H9 (cell line): ENCODE measurements at regions not wholly inside any gene's neighbourhood (a gene's known extent, or its start where the extent isn't known, plus 50 kb on each side); places are given as distances from the start of the nearest gene placed in this dataset.

ENCODE experiments used
- DNase-seq: peaks from one replicate; pipeline ENCODE4 v3.0.0-alpha.2; 2017
- H2AFZ ChIP-seq: one replicate; pipeline ENCODE4 v1.6.1; 2013; ENCODE audit warnings: mild to moderate bottlenecking, low read length, control low read depth, moderate library complexity
- H2AK5ac ChIP-seq: 2 replicates; pipeline ENCODE4 v1.6.1; 2013; ENCODE audit warnings: low read length, control low read depth, mixed read lengths; ENCODE audit not compliant: insufficient read length
- H2BK120ac ChIP-seq: one replicate; pipeline ENCODE4 v1.6.1; 2013; ENCODE audit warnings: low read depth, mild to moderate bottlenecking, low read length, control low read depth, inconsistent platforms; ENCODE audit not compliant: poor library complexity, severe bottlenecking
- H2BK12ac ChIP-seq: 2 replicates; pipeline ENCODE4 v1.6.1; 2013; ENCODE audit warnings: low read length, control low read depth, mixed read lengths, low read depth; ENCODE audit not compliant: insufficient read length
- H2BK15ac ChIP-seq: 2 replicates; pipeline ENCODE4 v1.6.1; 2013; ENCODE audit warnings: low read depth, low read length, control low read depth
- H2BK20ac ChIP-seq: one replicate; pipeline ENCODE4 v1.6.1; 2013; ENCODE audit warnings: low read depth, mild to moderate bottlenecking, low read length, control low read depth, inconsistent platforms; ENCODE audit not compliant: poor library complexity, severe bottlenecking
- H2BK5ac ChIP-seq: 2 replicates; pipeline ENCODE4 v1.6.1; 2013; ENCODE audit warnings: low read length, control low read depth, mixed read lengths; ENCODE audit not compliant: insufficient read length
- H3K14ac ChIP-seq: 2 replicates; pipeline ENCODE4 v1.6.1; 2013; ENCODE audit warnings: low read length, control low read depth; ENCODE audit not compliant: insufficient read depth
- H3K18ac ChIP-seq: 2 replicates; pipeline ENCODE4 v1.6.1; 2013; ENCODE audit warnings: low read depth, mild to moderate bottlenecking, mixed read lengths, low read length, control low read depth; ENCODE audit not compliant: insufficient read length
- H3K23ac ChIP-seq: 2 replicates; pipeline ENCODE4 v1.6.1; 2013; ENCODE audit warnings: low read length, control low read depth, mixed read lengths, low read depth; ENCODE audit not compliant: insufficient read length
- H3K23me2 ChIP-seq: 2 replicates; pipeline ENCODE4 v1.6.1; 2013; ENCODE audit warnings: low read depth, mild to moderate bottlenecking, mixed read lengths, low read length, control low read depth; ENCODE audit not compliant: insufficient read length, poor library complexity, severe bottlenecking
- H3K27ac ChIP-seq: 2 replicates; pipeline ENCODE4 v1.5.1; 2013; ENCODE audit warnings: low read length, control low read depth, mixed read lengths, low read depth; ENCODE audit not compliant: insufficient read length
- H3K27me3 ChIP-seq: 2 replicates; pipeline ENCODE4 v1.6.1; 2013; ENCODE audit warnings: low read length, control low read depth, inconsistent platforms; ENCODE audit not compliant: insufficient read depth
- H3K4ac ChIP-seq: 2 replicates; pipeline ENCODE4 v1.6.1; 2013; ENCODE audit warnings: low read depth, mild to moderate bottlenecking, control low read depth, inconsistent platforms, low read length, moderate library complexity
- H3K4me1 ChIP-seq: 2 replicates; pipeline ENCODE4 v1.6.1; 2013; ENCODE audit warnings: low read length, control low read depth, inconsistent platforms; ENCODE audit not compliant: insufficient read depth
- H3K4me2 ChIP-seq: 2 replicates; pipeline ENCODE4 v1.6.1; 2013; ENCODE audit warnings: low read length, control low read depth, mixed read lengths; ENCODE audit not compliant: insufficient read length, insufficient read depth
- H3K56ac ChIP-seq: 2 replicates; pipeline ENCODE4 v1.6.1; 2013; ENCODE audit warnings: low read depth, mild to moderate bottlenecking, mixed read lengths, low read length, control low read depth; ENCODE audit not compliant: insufficient read length
- H3K79me1 ChIP-seq: 2 replicates; pipeline ENCODE4 v1.6.1; 2013; ENCODE audit warnings: low read depth, mild to moderate bottlenecking, moderate library complexity, low read length, control low read depth, inconsistent platforms; ENCODE audit not compliant: insufficient read depth, poor library complexity, severe bottlenecking
- H3K79me2 ChIP-seq: 2 replicates; pipeline ENCODE4 v1.6.1; 2013; ENCODE audit warnings: low read length, control low read depth, inconsistent platforms; ENCODE audit not compliant: insufficient read depth
- H3K9ac ChIP-seq: 2 replicates; pipeline ENCODE4 v1.6.1; 2013; ENCODE audit warnings: low read length, control low read depth, mixed read lengths; ENCODE audit not compliant: insufficient read length; ENCODE audit errors: extremely low read depth
- H3K9me3 ChIP-seq: one replicate; pipeline ENCODE4 v1.6.1; 2013; ENCODE audit warnings: low read depth, low read length, inconsistent platforms; ENCODE audit not compliant: control insufficient read depth
- H3T11ph ChIP-seq: one replicate; pipeline ENCODE4 v1.6.1; 2013; ENCODE audit warnings: mild to moderate bottlenecking, low read length, control low read depth, inconsistent platforms
- H4K20me1 ChIP-seq: one replicate; pipeline ENCODE4 v1.6.1; 2013; ENCODE audit not compliant: control insufficient read depth, insufficient read length, insufficient read depth
- H4K5ac ChIP-seq: 2 replicates; pipeline ENCODE4 v1.6.1; 2013; ENCODE audit warnings: low read depth, mild to moderate bottlenecking, mixed read lengths, low read length, control low read depth; ENCODE audit not compliant: insufficient read length
- H4K8ac ChIP-seq: replicated peaks from 2 replicates; pipeline ENCODE4 v1.6.1; 2013; ENCODE audit warnings: low read length, control low read depth, mixed read lengths, low read depth; ENCODE audit not compliant: insufficient read length
- H4K91ac ChIP-seq: 2 replicates; pipeline ENCODE4 v1.6.1; 2013; ENCODE audit warnings: low read depth, mild to moderate bottlenecking, moderate library complexity, mixed read lengths, low read length, control low read depth; ENCODE audit not compliant: insufficient read length
- H3K27ac Mint-ChIP-seq, 3 experiments: 2 replicates in 2 of 3; 3 replicates in 1 of 3; pipeline ENCODE4 v1.8.0; 2020 to 2021; ENCODE audit warnings: mixed read lengths in 3 of 3, mild to moderate bottlenecking in 1 of 3, moderate library complexity in 1 of 3
- H3K27me3 Mint-ChIP-seq: 2 replicates; pipeline ENCODE4 v1.8.0; 2021; ENCODE audit warnings: low read depth, mild to moderate bottlenecking, moderate library complexity, mixed read lengths
- H3K36me3 Mint-ChIP-seq, 3 experiments: 2 replicates in 2 of 3; 3 replicates in 1 of 3; pipeline ENCODE4 v1.8.0; 2020 to 2021; ENCODE audit warnings: low read depth in 3 of 3, mixed read lengths in 3 of 3; ENCODE audit not compliant: insufficient read depth in 1 of 3
- H3K4me1 Mint-ChIP-seq, 2 experiments: 2 replicates each; pipeline ENCODE4 v1.8.0; 2020; ENCODE audit warnings: mixed read lengths in 2 of 2
- H3K4me3 Mint-ChIP-seq, 2 experiments: 2 replicates in 1 of 2; 3 replicates in 1 of 2; pipeline ENCODE4 v1.8.0; 2020 to 2021; ENCODE audit warnings: mild to moderate bottlenecking in 2 of 2, mixed read lengths in 2 of 2, moderate library complexity in 1 of 2
- H3K9me3 Mint-ChIP-seq, 2 experiments: 2 replicates in 1 of 2; 3 replicates in 1 of 2; pipeline ENCODE4 v1.8.0; 2020; ENCODE audit warnings: mild to moderate bottlenecking in 2 of 2, mixed read lengths in 2 of 2, moderate library complexity in 1 of 2
- CTCF ChIP-seq: fragments of 200-600 bp; sonication (generic); conservative IDR thresholded peaks from 3 replicates; pipeline ENCODE4 v1.8.0; 2021; ENCODE audit warnings: antibody characterized with exemption, mild to moderate bottlenecking
- WGBS: extraction: QIAGEN DNeasy Blood & Tissue Kit; methylation state at CpG from one replicate; pipeline ENCODE4 v1.1.7; 2013; ENCODE audit warnings: missing lambda C conversion rate, low lambda C conversion rate, mixed read lengths; ENCODE audit not compliant: insufficient read length; ENCODE audit errors: extremely low coverage; 5-methylcytosine and 5-hydroxymethylcytosine counted together

GRCh38 chr9:12584656-12585522 lies 108.3 kb upstream of the TYRP1 start:
- H2AFZ ChIP-seq: no peak overlapping the region
- no peak overlapping the region for H3K14ac ChIP-seq
- no peaks in the 10 kb centered on the region for H4K20me1 ChIP-seq
- H3K4me2 ChIP-seq: no peak overlapping the region
- no peak overlapping the region for H2BK5ac ChIP-seq
- Mint-ChIP-seq H3K27me3 (no peaks in the 10 kb centered on the region), H3K9me3 (no peaks in the 10 kb centered on the region), H3K4me1 (no peaks in the 10 kb centered on the region), H3K27ac (no peak overlapping the region), H3K36me3 (no peaks in the 10 kb centered on the region), H3K4me3 (no peak overlapping the region)
- no peaks in the 10 kb centered on the region for H3K9me3 ChIP-seq
- DNase-seq: no peak
- H4K5ac ChIP-seq: no peak overlapping the region
- no peak overlapping the region for H4K91ac ChIP-seq
- H3K23me2 ChIP-seq: no peaks in the 10 kb centered on the region
- no peak overlapping the region for H2BK12ac ChIP-seq
- no peak overlapping the region for H2BK120ac ChIP-seq
- no CpG with 5 or more reads among the region's 3 CpGs for WGBS
- H3K27me3 ChIP-seq: no peaks in the 10 kb centered on the region
- no peak overlapping the region for H3K4ac ChIP-seq
- no peak overlapping the region for H4K8ac ChIP-seq
- H2AK5ac ChIP-seq: no peak overlapping the region
- H3K23ac ChIP-seq: no peak overlapping the region
- H3K4me1 ChIP-seq: no peaks in the 10 kb centered on the region
- no peak for TF ChIP-seq CTCF
- H3K9ac ChIP-seq: no peak overlapping the region
- no peaks in the 10 kb centered on the region for H3K79me1 ChIP-seq
- H3K79me2 ChIP-seq: no peaks in the 10 kb centered on the region
- no peak overlapping the region for H3K18ac ChIP-seq
- no peak overlapping the region for H3K56ac ChIP-seq
- no peak overlapping the region for H2BK15ac ChIP-seq
- H2BK20ac ChIP-seq: no peak overlapping the region
- no peak overlapping the region for H3T11ph ChIP-seq
- no peak overlapping the region for H3K27ac ChIP-seq
